Panc1 (cell line): ENCODE measurements at regions not wholly inside any gene's neighbourhood (a gene's known extent, or its start where the extent isn't known, plus 50 kb on each side); places are given as distances from the start of the nearest gene placed in this dataset.

Experiments used
- TCF7L2 ChIP-seq: IDR thresholded peaks from 2 replicates; pipeline ENCODE4 v1.6.1; 2011; ENCODE audit warnings: mild to moderate bottlenecking, low read depth, low read length, inconsistent platforms
- TF ChIP-seq, protein P1 (sequence below): fragments of 450-650 bp; IDR thresholded peaks from 2 replicates; pipeline ENCODE4 v1.5.1; 2017; ENCODE audit warnings: mild to moderate bottlenecking

DNA sequence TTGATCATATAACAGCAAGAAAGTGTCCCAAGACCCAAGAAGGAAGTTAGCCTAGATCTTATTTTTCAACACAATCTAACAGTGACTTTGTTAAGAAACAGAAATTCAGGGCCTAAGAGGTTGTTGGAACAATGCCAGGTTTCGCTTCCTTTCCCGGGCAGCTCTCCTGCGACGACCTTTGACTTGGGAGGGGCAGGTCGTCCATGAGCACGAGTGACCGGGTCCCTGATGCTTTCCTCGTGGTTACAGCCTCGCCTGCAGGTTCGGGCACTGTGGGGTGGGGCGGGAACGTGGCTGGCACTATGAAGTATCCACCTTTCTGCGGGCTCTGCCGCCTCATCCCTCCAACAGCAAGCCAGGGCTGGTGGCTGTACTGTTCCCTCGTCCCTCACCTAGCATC is 90.1 kb upstream of the RGMA start:
- TF ChIP-seq, protein P1, sequence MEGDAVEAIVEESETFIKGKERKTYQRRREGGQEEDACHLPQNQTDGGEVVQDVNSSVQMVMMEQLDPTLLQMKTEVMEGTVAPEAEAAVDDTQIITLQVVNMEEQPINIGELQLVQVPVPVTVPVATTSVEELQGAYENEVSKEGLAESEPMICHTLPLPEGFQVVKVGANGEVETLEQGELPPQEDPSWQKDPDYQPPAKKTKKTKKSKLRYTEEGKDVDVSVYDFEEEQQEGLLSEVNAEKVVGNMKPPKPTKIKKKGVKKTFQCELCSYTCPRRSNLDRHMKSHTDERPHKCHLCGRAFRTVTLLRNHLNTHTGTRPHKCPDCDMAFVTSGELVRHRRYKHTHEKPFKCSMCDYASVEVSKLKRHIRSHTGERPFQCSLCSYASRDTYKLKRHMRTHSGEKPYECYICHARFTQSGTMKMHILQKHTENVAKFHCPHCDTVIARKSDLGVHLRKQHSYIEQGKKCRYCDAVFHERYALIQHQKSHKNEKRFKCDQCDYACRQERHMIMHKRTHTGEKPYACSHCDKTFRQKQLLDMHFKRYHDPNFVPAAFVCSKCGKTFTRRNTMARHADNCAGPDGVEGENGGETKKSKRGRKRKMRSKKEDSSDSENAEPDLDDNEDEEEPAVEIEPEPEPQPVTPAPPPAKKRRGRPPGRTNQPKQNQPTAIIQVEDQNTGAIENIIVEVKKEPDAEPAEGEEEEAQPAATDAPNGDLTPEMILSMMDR: no peak
- no peak for TF ChIP-seq TCF7L2
